NCI-H460 (cell line): ENCODE measurements at regions not wholly inside any gene's neighbourhood (a gene's known extent, or its start where the extent isn't known, plus 50 kb on each side); places are given as distances from the start of the nearest gene placed in this dataset.

Experiments used
- DNase-seq: peaks from one replicate; pipeline ENCODE4 v3.0.0-alpha.2; 2016; ENCODE audit warnings: low read depth; ENCODE audit errors: extremely low read depth

GRCh38 chrX:5829469-5829868 is 399.2 kb downstream of the NLGN4X start:
- no peak for DNase-seq

- no peak for DNase-seq
Measured at GRCh38 chrX:5829060-5829459, 399.6 kb downstream of the NLGN4X start.

- DNase-seq, result no peak
Measured at GRCh38 chrX:5823903-5824302, 404.8 kb downstream of the NLGN4X start.

- no peak for DNase-seq
Measured at GRCh38 chrX:5810636-5811035, 418.0 kb downstream of the NLGN4X start.

- DNase-seq, result no peak
Measured at GRCh38 chrX:5807181-5807580, 421.5 kb downstream of the NLGN4X start.

- no peak for DNase-seq
Measured at GRCh38 chrX:5802391-5802790, 426.3 kb downstream of the NLGN4X start.

- no peak for DNase-seq
Measured at GRCh38 chrX:5791721-5792120, 436.9 kb downstream of the NLGN4X start.

GRCh38 chrX:5788910-5789309 is 439.8 kb downstream of the NLGN4X start:
- DNase-seq, result no peak

GRCh38 chrX:5780821-5781220 is 447.8 kb downstream of the NLGN4X start:
- DNase-seq, result no peak

GRCh38 chrX:5775846-5776430 is 452.7 kb downstream of the NLGN4X start:
- no peak for DNase-seq

GRCh38 chrX:5774446-5774845 is 454.2 kb downstream of the NLGN4X start:
- DNase-seq, result no peak

GRCh38 chrX:5771441-5771840 is 457.2 kb downstream of the NLGN4X start:
- DNase-seq, result no peak

- no peak for DNase-seq
Measured at GRCh38 chrX:5756616-5757015, 472.1 kb downstream of the NLGN4X start.

- no peak for DNase-seq
Measured at GRCh38 chrX:5753291-5753690, 475.4 kb downstream of the NLGN4X start.

- DNase-seq, result no peak
Measured at GRCh38 chrX:5752831-5753230, 475.8 kb downstream of the NLGN4X start.

- no peak for DNase-seq
Measured at GRCh38 chrX:5748586-5749150, 480.0 kb downstream of the NLGN4X start.

GRCh38 chrX:5746231-5746630 is 482.4 kb downstream of the NLGN4X start:
- no peak for DNase-seq

- DNase-seq, result no peak
Measured at GRCh38 chrX:5733501-5733900, 495.2 kb downstream of the NLGN4X start.

- no peak for DNase-seq
Measured at GRCh38 chrX:5730556-5730955, 498.1 kb downstream of the NLGN4X start.

GRCh38 chrX:5726224-5726623 is 502.4 kb downstream of the NLGN4X start:
- no peak for DNase-seq

- DNase-seq, result no peak
Measured at GRCh38 chrX:5724123-5724522, 504.5 kb downstream of the NLGN4X start.

- no peak for DNase-seq
Measured at GRCh38 chrX:5718651-5719050, 510.0 kb downstream of the NLGN4X start.

GRCh38 chrX:5716666-5717065 is 512.0 kb downstream of the NLGN4X start:
- no peak for DNase-seq
